GM10266 (cell line): ENCODE measurements at regions not wholly inside any gene's neighbourhood (a gene's known extent, or its start where the extent isn't known, plus 50 kb on each side); places are given as distances from the start of the nearest gene placed in this dataset.

Experiments used
- DNase-seq: peaks from one replicate; pipeline ENCODE4 v3.0.0; 2012; ENCODE audit errors: extremely low spot score
- CTCF ChIP-seq: IDR thresholded peaks from 2 replicates; pipeline ENCODE4 v1.5.1; 2012; ENCODE audit warnings: mild to moderate bottlenecking, low read depth; ENCODE audit not compliant: control insufficient read depth, insufficient read depth; ENCODE audit errors: missing control alignments

GRCh38 chr1:117678246-117678977 is 72.6 kb downstream of the TENT5C start:
- DNase-seq = no peak
- no peak for TF ChIP-seq CTCF

- DNase-seq = no peak
- no peak for TF ChIP-seq CTCF
These were observed 73.5 kb downstream of the TENT5C start for GRCh38 chr1:117679299-117679698.

GRCh38 chr1:117679868-117680267 is 74.0 kb downstream of the TENT5C start:
- no peak for DNase-seq
- TF ChIP-seq CTCF = no peak

- no peak for DNase-seq
- no peak for TF ChIP-seq CTCF
These were observed 74.6 kb downstream of the TENT5C start for GRCh38 chr1:117680316-117681002.

GRCh38 chr1:117681093-117681900 is 75.4 kb downstream of the TENT5C start:
- TF ChIP-seq CTCF = no peak
- DNase-seq = no peak

GRCh38 chr1:117681901-117682250 is 76.0 kb downstream of the TENT5C start:
- DNase-seq = no peak
- no peak for TF ChIP-seq CTCF

- DNase-seq = no peak
- no peak for TF ChIP-seq CTCF
These were observed 76.5 kb downstream of the TENT5C start for GRCh38 chr1:117682372-117682771.
